Mesendoderm (in vitro differentiated cells): ENCODE measurements at regions not wholly inside any gene's neighbourhood (a gene's known extent, or its start where the extent isn't known, plus 50 kb on each side); places are given as distances from the start of the nearest gene placed in this dataset.
"Not testable (repeated sequence)": the region's sequence is repeated elsewhere in the genome, so short reads cannot be mapped to it uniquely, and the experiment has no call there.

Experiments used
- DNase-seq: peaks from one replicate; pipeline ENCODE4 v3.0.0; 2013
- H2AK5ac ChIP-seq: 2 replicates; pipeline ENCODE4 v1.6.1; 2013; ENCODE audit warnings: low read length, inconsistent platforms
- H2BK120ac ChIP-seq: 2 replicates; pipeline ENCODE4 v1.6.1; 2013; ENCODE audit warnings: low read depth, mild to moderate bottlenecking, low read length, moderate library complexity, mixed read lengths
- H2BK15ac ChIP-seq: replicated peaks from 2 replicates; pipeline ENCODE4 v1.6.1; 2013; ENCODE audit warnings: low read depth, mild to moderate bottlenecking, moderate library complexity
- H2BK5ac ChIP-seq: 2 replicates; pipeline ENCODE4 v1.6.1; 2013; ENCODE audit warnings: low read length, inconsistent platforms
- H3K18ac ChIP-seq: 2 replicates; pipeline ENCODE4 v1.6.1; 2013; ENCODE audit warnings: mild to moderate bottlenecking, low read length, mixed read lengths
- H3K23ac ChIP-seq: one replicate; pipeline ENCODE4 v1.6.1; 2013; ENCODE audit warnings: low read length
- H3K27ac ChIP-seq: 2 replicates; pipeline ENCODE4 v1.5.1; 2013; ENCODE audit warnings: low read depth, mild to moderate bottlenecking, inconsistent platforms, low read length, moderate library complexity
- H3K27me3 ChIP-seq: 2 replicates; pipeline ENCODE4 v1.6.1; 2013; ENCODE audit warnings: low read length, control low read depth, mild to moderate bottlenecking, inconsistent platforms; ENCODE audit not compliant: insufficient read depth, poor library complexity
- H3K36me3 ChIP-seq: 2 replicates; pipeline ENCODE4 v1.6.1; 2013; ENCODE audit warnings: low read length, inconsistent platforms; ENCODE audit not compliant: control insufficient read depth, insufficient read depth
- H3K4ac ChIP-seq: one replicate; pipeline ENCODE4 v1.6.1; 2013; ENCODE audit warnings: low read depth, mild to moderate bottlenecking, low read length, moderate library complexity
- H3K4me1 ChIP-seq: 2 replicates; pipeline ENCODE4 v1.6.1; 2013; ENCODE audit warnings: low read depth, low read length, inconsistent platforms; ENCODE audit not compliant: control insufficient read depth
- H3K4me2 ChIP-seq: 2 replicates; pipeline ENCODE4 v1.6.1; 2013; ENCODE audit warnings: low read length
- H3K4me3 ChIP-seq: 2 replicates; pipeline ENCODE4 v1.5.1; 2013; ENCODE audit warnings: mild to moderate bottlenecking, low read length
- H3K56ac ChIP-seq: one replicate; pipeline ENCODE4 v1.6.1; 2013; ENCODE audit warnings: low read length
- H3K79me1 ChIP-seq: 2 replicates; pipeline ENCODE4 v1.6.1; 2013; ENCODE audit warnings: low read length, inconsistent platforms
- H3K79me2 ChIP-seq: 2 replicates; pipeline ENCODE4 v1.6.1; 2013; ENCODE audit warnings: mild to moderate bottlenecking, low read length; ENCODE audit not compliant: control insufficient read depth, insufficient read depth
- H3K9ac ChIP-seq: 2 replicates; pipeline ENCODE4 v1.6.1; 2013; ENCODE audit warnings: low read length, inconsistent platforms
- H4K5ac ChIP-seq: one replicate; pipeline ENCODE4 v1.6.1; 2013; ENCODE audit warnings: low read length
- H4K8ac ChIP-seq: one replicate; pipeline ENCODE4 v1.6.1; 2013; ENCODE audit warnings: low read depth, mild to moderate bottlenecking, control low read depth, low read length, moderate library complexity
- WGBS: extraction: QIAGEN DNeasy Blood & Tissue Kit; methylation state at CpG from one replicate; pipeline ENCODE4 v1.1.7; 2013; ENCODE audit warnings: low lambda C conversion rate, missing lambda C conversion rate; ENCODE audit not compliant: insufficient coverage; ENCODE audit errors: extremely low coverage; 5-methylcytosine and 5-hydroxymethylcytosine counted together

GRCh38 chr4:126191536-126191935 lies 876.8 kb downstream of the FAT4 start:
- Histone ChIP-seq H3K36me3 (no peaks in the 10 kb centered on the region), H3K18ac (no peak overlapping the region), H2BK120ac (no peak overlapping the region), H2BK15ac (no peak overlapping the region), H3K27me3 (no peaks in the 10 kb centered on the region), H2AK5ac (no peak overlapping the region), H3K79me1 (no peaks in the 10 kb centered on the region), H2BK5ac (no peak overlapping the region), H3K23ac (no peak overlapping the region), H3K4ac (no peak overlapping the region), H3K9ac (no peak overlapping the region), H3K4me2 (no peak overlapping the region), H3K4me3 (no peak overlapping the region), H3K4me1 (no peaks in the 10 kb centered on the region), H4K5ac (no peak overlapping the region), H4K8ac (no peak overlapping the region), H3K56ac (no peak overlapping the region), H3K27ac (no peak overlapping the region), H3K79me2 (no peaks in the 10 kb centered on the region)
- WGBS = 100% methylated on average over 2 of the region's 2 CpGs
- no peak for DNase-seq

- no peak overlapping the region for H4K8ac ChIP-seq
- H3K56ac ChIP-seq = no peak overlapping the region
- no peak overlapping the region for H2BK15ac ChIP-seq
- DNase-seq = peak; percentile 25
- H3K79me2 ChIP-seq = no peaks in the 10 kb centered on the region
- no peak overlapping the region for H2BK120ac ChIP-seq
- no peak overlapping the region for H4K5ac ChIP-seq
- no peak overlapping the region for H3K4ac ChIP-seq
- no peak overlapping the region for H3K18ac ChIP-seq
- no CpG with 5 or more reads among the region's 6 CpGs for WGBS
- no peaks in the 10 kb centered on the region for H3K36me3 ChIP-seq
- no peaks in the 10 kb centered on the region for H3K27me3 ChIP-seq
- H3K79me1 ChIP-seq = no peaks in the 10 kb centered on the region
- no peak overlapping the region for H2AK5ac ChIP-seq
- no peak overlapping the region for H3K4me2 ChIP-seq
- H2BK5ac ChIP-seq = no peak overlapping the region
- no peak overlapping the region for H3K4me3 ChIP-seq
- no peaks in the 10 kb centered on the region for H3K4me1 ChIP-seq
- no peak overlapping the region for H3K27ac ChIP-seq
- H3K9ac ChIP-seq = no peak overlapping the region
- no peak overlapping the region for H3K23ac ChIP-seq
Measured at GRCh38 chr4:126192506-126192905, 877.8 kb downstream of the FAT4 start.

- not testable (repeated sequence) for H3K4ac ChIP-seq, H4K8ac ChIP-seq, H3K79me1 ChIP-seq, H3K79me2 ChIP-seq, H3K36me3 ChIP-seq, H3K56ac ChIP-seq, H2BK120ac ChIP-seq, H3K27me3 ChIP-seq, H2BK5ac ChIP-seq, H3K27ac ChIP-seq, H3K23ac ChIP-seq, H3K18ac ChIP-seq, DNase-seq, H3K4me1 ChIP-seq, H3K4me2 ChIP-seq, H4K5ac ChIP-seq, H2BK15ac ChIP-seq, H3K4me3 ChIP-seq, H2AK5ac ChIP-seq, H3K9ac ChIP-seq
- no CpG with 5 or more reads among the region's 53 CpGs for WGBS
Measured at GRCh38 chr4:126201251-126202138, 886.7 kb downstream of the FAT4 start.

- Histone ChIP-seq H3K4me2 (no peak overlapping the region), H2BK120ac (no peak overlapping the region), H3K4me1 (no peaks in the 10 kb centered on the region), H2BK5ac (no peak overlapping the region), H3K9ac (no peak overlapping the region), H3K4me3 (no peak overlapping the region), H3K36me3 (no peaks in the 10 kb centered on the region), H2BK15ac (no peak overlapping the region), H4K8ac (no peak overlapping the region), H3K56ac (no peak overlapping the region), H3K27me3 (no peaks in the 10 kb centered on the region), H3K79me2 (no peaks in the 10 kb centered on the region), H3K27ac (no peak overlapping the region), H3K23ac (no peak overlapping the region), H3K79me1 (no peaks in the 10 kb centered on the region), H3K4ac (no peak overlapping the region), H2AK5ac (no peak overlapping the region), H3K18ac (no peak overlapping the region), H4K5ac (no peak overlapping the region)
- WGBS = no CpG with 5 or more reads among the region's 3 CpGs
- no peak for DNase-seq
Measured at GRCh38 chr4:126202226-126202625, 887.5 kb downstream of the FAT4 start.

- no peak overlapping the region for H2BK120ac ChIP-seq
- H3K79me1 ChIP-seq = no peaks in the 10 kb centered on the region
- H3K4me1 ChIP-seq = no peaks in the 10 kb centered on the region
- H4K5ac ChIP-seq = no peak overlapping the region
- no peak overlapping the region for H3K56ac ChIP-seq
- H2BK15ac ChIP-seq = no peak overlapping the region
- no peak overlapping the region for H3K23ac ChIP-seq
- H4K8ac ChIP-seq = no peak overlapping the region
- H2AK5ac ChIP-seq = no peak overlapping the region
- WGBS = no CpG with 5 or more reads among the region's 3 CpGs
- no peak overlapping the region for H3K4me2 ChIP-seq
- no peak overlapping the region for H3K18ac ChIP-seq
- no peaks in the 10 kb centered on the region for H3K27me3 ChIP-seq
- H3K4me3 ChIP-seq = no peak overlapping the region
- H3K4ac ChIP-seq = no peak overlapping the region
- H3K79me2 ChIP-seq = no peaks in the 10 kb centered on the region
- no peak overlapping the region for H3K9ac ChIP-seq
- H3K27ac ChIP-seq = no peak overlapping the region
- H2BK5ac ChIP-seq = no peak overlapping the region
- H3K36me3 ChIP-seq = no peaks in the 10 kb centered on the region
- no peak for DNase-seq
Measured at GRCh38 chr4:126207910-126208309, 893.2 kb downstream of the FAT4 start.

- Histone ChIP-seq H3K18ac (no peak overlapping the region), H3K79me2 (no peaks in the 10 kb centered on the region), H3K9ac (no peak overlapping the region), H4K8ac (no peak overlapping the region), H3K27me3 (no peaks in the 10 kb centered on the region), H4K5ac (no peak overlapping the region), H3K27ac (no peak overlapping the region), H3K4ac (no peak overlapping the region), H3K23ac (no peak overlapping the region), H2BK5ac (no peak overlapping the region), H2BK120ac (no peak overlapping the region), H3K79me1 (no peaks in the 10 kb centered on the region), H3K4me3 (no peak overlapping the region), H2AK5ac (no peak overlapping the region), H3K4me1 (no peaks in the 10 kb centered on the region), H2BK15ac (no peak overlapping the region), H3K4me2 (no peak overlapping the region), H3K36me3 (no peaks in the 10 kb centered on the region), H3K56ac (no peak overlapping the region)
- no CpG with 5 or more reads among the region's 3 CpGs for WGBS
- DNase-seq = no peak
Measured at GRCh38 chr4:126209147-126209546, 894.4 kb downstream of the FAT4 start.
